ENCODE measurements at regions not wholly inside any gene's neighbourhood (a gene's known extent, or its start where the extent isn't known, plus 50 kb on each side); places are given as distances from the start of the nearest gene placed in this dataset.
"Not testable (repeated sequence)": the region's sequence is repeated elsewhere in the genome, so short reads cannot be mapped to it uniquely, and the experiment has no call there.

DNA sequence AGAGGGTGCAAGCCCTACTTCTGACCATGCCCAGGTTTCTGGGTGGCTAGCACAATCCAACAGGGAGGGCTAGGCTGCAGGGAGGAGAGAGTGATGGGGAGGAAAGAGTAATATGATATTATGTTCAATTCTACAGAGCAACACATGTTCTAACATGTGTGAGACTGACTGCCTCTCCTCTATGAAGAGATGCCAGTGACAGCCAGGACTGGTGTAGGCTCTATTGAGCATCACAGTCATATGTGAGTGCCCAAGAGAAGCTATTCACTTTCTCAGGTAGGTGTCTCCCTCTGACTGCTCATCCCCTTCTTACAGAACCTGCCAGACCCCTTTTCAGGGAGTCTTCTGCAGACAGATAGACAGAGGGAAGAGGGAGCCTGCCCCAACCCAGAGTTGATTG is 446.1 kb downstream of the SIPA1L2 start:
- no peak for DNase-seq

DNA sequence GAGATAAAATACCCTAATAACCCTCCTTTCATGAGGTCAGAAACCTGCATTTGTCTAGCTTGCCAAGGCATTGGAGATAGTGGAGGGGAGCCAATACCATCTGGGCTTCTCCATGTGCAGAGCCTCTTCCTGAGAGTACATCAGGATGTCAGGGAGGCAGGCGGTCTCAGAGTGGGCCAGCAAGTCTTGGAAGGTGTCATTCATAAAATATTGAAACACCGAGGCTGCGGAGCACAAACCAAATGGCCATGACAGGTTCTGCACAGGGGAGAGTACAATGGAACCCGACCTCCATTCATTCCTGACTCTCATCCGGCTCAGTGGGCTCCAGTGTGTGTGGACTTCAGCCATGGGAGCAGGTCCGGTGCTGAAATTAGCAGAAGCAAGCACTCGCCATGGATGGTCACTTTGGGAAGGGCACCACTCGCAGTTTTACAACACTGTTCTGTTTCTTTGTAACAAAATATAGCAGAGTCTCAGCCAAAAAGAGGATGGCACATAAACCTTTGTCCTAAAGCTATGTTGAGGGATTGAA is 446.6 kb downstream of the SIPA1L2 start:
- no peak for DNase-seq

DNA sequence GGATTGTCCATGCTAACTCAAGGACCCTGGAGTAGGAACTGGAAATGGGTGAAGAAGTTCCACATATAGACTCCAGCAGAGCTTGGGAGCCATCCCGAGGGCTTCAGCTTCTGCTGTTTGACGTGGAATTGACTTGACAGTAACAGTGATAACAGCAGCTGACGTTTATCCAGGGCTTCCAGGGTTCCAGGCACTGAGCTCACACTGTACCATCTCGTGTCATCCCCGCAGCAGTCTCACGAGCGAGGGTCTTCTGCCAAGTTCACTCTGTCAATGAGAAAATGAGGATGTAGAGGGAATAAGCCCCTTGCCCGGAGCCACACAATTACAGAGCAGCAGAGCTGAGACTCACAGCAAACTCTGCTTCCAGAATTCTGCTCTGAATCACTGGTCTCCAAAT is 447.7 kb downstream of the SIPA1L2 start:
- DNase-seq = no peak

DNA sequence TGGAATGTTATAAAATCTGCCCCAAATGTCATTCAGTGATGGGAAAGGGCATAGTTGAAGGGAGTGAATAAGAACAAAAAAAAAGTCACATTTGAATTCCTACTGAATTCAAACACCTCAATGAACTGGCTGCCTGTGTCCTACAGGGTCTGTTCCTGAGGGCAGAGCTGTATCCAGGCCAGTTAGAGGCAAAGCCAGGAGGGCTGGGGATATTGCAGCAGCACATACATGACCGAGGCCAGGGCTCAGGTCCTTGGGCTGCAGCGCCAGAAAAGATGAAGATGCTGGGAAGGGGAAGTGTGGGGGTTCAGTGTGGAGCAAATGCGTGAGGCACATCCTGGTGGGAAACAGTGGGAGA is 449.2 kb downstream of the SIPA1L2 start:
- no peak for DNase-seq

DNA sequence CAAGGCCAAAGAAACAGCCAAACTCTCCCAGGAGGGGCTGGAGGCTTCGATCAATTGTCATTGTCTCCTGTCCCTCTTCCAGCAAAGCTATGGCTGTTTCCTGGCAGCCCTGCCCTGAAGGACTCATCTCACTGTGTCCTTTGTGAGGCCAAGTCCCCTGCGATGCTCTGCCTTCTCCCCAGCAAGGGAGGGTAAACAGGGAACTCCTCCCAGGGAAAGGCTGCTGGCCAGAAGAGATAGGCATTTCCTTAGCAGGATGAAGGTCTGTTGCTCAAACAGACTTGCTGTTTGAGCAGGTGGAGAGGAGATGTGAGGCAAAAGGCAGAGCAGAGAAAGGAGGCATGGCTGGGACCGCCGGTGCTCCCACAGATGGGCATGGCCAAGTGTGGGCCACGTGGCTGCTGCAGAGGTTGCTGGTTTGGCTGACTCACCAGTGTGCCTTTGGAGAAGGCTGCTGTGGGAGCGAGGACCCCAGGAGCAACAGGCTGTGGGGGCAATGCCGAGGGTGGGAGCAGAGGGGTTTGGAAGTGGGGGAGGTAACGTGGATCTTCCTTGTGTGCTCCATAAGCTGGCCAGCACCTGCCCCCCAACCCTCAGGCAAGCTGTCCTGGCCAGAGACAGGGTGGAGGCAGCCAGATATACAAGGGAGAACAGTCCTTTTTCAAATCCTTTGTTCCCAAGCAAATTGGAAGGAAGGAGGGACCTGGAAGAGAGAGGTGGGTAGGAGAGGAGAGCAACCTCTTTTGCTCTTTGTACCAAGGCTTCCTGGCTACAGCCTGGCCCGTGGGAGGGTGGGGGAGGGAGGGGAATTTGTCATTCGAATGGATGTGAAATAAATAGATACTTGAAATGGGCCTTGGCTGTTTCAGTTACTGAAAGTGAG is 449.8 kb downstream of the SIPA1L2 start:
- DNase-seq = no peak

DNA sequence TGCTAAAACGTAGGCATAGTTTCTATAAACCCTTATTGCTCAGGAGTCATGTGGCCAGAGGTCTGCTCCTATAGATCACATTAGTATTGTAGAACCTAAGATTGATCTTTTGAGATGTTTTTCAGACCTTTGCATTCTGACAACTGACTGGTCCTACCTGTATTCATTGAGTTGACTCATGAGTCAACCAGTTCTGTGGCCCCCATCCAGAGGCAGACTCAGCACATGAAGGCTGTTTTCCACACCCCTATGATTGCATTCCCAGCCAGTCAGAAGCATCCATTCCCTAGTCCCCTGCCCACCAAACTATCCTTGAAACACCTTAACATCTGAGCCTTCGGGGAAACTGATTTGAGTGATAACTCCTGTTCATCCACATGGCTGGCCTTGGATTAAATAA is 451.7 kb downstream of the SIPA1L2 start:
- no peak for DNase-seq

DNA sequence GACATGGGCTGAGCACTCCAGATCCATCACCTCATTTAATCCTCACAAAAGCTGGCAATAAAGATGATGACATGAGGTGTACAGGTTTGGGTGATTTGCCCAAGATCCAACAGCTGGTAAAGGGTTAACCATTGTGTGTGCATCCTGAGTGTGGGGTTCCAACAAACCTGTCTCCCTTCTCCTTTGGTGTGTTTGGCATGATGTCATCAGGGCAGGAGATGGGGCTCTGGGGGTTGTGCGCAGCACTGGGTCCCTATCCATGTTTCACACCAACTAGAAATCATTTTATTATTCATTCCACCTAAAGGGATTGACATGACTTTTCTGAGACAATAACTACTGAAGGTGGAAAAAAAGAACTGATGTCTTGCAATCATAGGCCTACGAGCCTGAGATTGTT is 452.5 kb downstream of the SIPA1L2 start:
- DNase-seq = no peak

DNA sequence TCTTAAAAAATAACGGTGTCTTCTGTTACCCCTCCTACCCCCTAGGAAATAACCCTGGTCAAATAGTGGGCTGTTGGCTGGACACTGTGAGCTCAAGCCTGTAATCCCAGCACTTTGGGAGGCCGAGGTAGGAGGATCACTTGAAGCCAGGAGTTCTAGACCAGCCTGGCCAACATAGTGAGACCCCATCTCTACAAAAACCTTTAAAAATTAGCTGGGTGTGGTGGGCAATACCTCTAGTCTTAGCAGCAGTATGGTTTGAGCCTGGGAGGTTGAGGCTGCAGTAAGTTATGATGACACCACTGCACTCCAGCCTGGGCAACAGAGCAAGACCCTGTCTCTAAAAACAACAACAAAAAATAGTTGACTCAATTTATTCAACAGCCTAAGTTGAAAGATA is 453.7 kb downstream of the SIPA1L2 start:
- DNase-seq = no peak

DNA sequence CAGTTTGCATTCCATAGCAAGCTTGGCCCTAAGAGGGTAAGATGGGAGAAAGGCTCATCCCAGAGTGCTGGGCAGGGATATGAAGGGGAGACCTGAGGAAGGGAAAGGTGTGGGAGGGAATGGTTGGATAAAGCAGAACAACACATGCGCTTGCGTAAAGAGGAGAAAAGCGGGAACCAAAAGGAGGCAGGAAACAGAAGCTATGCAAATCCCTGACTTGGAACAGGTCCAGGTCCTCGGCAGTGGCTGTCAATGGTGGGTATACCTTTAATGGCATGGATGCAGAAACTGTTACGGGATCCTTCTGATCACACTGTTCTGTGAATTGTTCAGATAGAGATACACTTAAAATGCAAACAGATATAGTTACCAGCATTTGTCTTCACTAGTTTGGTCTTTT is 455.6 kb downstream of the SIPA1L2 start:
- DNase-seq = no peak

DNA sequence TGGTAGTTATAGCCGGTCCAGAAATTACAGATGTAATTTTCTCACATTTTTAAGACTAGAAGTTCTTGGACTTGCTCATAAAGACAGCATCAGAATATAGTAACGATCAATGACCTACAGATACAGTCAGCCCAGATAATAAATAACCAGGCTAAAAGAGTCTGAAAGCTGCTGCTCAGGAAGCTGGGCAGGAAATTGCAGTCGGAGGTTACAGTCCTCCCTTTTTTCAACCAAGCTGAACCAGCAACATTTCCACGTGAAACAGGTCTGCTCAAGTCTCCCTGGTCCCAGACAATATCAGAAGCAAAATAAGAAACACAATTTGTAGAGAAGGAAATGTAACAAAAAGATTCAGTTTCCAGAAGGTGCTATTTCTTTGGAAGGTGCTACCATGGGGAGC is 457.4 kb downstream of the SIPA1L2 start:
- no peak for DNase-seq

DNA sequence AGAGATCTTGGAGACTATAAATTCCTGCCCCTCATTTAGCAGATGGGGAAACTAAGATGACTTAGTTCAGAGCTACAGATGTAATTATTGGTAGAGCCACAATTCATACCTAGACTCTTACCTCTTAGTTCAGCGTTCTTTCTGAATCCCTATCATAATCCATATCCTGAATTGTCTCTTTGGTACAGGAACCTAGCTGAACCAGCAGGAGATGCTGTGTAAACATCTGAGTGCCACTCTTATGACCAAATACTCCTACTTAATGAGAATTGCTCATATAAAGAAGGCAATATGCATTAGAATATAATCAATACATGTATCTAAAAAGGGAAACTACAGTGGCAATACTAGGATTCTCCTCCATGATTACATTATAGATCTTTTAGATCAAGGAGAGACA is 459.0 kb downstream of the SIPA1L2 start:
- no peak for DNase-seq

DNA sequence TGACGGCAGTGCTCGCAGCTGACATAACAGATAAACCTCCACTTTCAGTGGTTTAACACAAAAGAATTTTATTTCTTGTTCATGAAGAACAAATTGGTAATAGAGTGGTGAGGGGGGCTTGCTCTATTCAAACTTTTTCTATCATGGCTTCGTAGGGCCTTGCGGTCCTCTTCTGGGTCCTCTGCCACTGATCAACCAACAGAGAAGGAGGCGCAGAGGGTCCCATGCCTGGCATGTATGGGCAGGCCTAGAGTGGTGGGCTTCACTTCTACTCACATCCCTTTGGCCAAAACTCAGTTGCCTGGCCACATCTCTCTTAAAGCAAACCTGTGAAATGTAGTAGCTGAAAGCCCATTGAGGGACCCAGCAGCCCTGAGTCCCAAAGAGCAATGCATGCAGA is 460.5 kb downstream of the SIPA1L2 start:
- no peak for DNase-seq

DNA sequence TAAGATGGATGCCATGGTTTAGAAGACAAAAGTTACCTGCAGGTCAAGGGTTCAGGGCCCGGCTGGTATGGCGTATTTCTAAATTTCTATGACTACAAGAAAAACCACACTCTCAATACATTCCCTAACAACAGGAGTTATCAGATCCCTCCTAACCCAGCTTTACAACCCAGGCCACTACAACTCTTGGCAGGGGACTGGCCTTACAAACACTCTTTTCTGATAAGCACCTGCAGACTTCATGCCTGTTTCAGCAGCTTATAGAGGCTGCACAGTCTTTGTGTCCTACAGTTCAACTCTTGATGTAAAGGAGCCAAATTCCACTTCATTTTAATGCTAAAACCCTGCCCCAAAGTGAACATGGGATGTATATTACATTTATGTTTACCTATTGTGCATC is 461.4 kb downstream of the SIPA1L2 start:
- DNase-seq = no peak

DNA sequence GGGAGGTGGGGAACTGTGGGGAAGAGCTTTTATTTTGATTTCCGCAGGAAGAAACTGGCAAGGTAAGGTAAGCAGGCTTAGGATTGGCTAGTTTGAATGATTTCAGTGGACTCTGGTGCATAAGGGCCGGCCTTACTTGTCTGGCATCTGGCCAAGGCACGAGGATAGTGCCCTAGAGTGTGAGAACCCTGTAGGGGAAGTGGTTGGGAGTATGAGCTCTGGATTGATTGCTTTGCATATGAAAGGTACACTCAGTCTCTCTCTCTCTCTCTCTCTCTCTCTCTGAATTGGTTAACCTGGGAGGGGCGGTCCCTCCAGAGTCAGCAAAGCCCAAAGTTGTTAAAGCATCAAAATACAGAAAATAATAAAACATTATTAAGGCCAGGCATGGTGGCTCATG is 463.0 kb downstream of the SIPA1L2 start:
- no peak for DNase-seq

DNA sequence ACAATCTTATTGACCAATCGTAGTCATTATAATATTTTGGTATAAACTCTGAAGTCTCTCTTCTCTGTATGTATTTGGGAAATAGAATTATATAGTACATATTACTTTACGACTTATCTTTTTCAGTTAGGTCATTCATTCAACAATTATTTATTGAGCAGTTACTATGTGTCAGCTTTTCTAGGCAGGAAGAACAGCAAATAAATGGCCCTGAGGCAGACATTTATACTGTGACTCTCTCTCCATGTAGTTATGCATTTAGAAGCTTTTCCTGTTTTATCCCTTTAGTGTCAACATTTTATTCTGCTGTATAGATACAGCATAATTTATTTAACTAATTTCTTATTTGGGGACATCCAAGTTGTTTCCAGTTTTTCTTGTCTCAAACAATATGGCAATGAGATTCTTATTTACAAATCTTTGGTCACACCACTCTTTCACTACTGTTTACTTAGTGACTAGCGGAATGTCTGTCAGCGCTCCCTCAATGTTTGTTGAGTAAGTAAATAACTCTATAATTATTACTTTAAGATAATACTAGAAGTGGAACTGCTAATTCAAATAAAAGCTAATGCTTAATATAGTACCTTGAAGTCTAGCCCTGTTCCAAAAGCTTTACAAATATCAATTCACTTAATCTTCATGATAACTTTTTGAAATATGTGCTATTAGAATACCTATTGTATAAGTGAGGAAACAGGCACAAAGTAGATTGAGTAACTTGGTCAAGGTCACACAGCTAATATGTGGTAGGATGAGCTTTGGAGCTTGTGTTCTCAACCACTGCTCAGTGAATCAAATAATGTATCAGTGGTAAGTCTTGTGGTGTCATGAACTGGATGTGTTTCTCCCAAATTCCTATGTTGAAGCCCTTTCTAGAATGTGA is 465.6 kb downstream of the SIPA1L2 start:
- DNase-seq = no peak

DNA sequence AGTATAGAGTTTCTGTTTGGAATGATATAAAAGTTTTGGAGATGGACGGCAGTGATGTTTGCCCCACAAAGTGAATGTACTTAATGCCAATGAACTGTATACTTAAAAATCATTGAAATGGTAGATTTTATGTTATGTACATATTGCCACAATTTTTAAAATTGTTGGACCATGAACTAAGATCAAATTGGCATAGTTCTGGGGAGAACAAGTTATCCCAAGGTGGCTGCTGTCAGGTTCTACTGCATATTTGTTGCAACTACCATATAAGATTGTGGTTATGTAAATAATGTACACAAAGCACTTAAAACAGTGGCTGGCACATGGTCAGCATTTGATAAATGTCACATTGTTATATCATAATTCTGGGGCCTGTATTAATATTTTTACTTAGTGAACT is 466.4 kb downstream of the SIPA1L2 start:
- no peak for DNase-seq

DNA sequence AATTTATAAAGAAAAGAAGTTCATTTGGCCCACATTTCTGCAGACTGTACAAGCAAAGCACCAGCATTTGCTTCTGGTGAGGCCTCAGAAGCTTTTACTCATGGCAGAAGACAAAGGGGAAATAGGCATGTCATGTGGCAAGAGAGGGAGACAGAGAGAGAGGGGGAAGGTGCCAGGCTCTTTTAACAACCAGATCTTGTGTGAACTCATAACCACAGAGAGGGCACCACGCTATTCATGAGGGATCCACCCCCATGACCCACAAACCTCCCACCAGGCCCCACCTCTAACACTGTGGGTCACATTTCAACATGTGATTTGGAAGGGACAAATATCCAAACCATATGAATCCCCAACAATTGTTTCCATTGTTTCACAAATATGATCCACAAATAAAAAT is 467.9 kb downstream of the SIPA1L2 start:
- no peak for DNase-seq

DNA sequence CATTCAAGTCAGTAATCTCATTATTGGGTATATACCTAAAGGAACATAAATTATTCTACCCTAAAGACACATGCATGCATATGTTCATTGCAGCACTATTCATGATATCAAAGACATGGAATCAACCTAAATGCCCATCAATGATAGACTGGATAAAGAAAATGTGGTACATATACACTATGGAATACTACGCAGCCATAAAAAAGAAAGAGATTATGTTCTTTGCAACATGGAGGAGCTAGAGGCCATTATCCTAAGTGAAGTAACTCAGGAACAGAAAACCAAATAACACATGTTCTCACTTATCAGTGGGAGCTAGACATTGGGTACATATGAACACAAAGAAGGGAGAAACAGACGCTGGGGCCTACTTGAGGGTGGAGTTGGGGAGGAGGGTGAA is 471.4 kb downstream of the SIPA1L2 start:
- DNase-seq = not testable (repeated sequence)

DNA sequence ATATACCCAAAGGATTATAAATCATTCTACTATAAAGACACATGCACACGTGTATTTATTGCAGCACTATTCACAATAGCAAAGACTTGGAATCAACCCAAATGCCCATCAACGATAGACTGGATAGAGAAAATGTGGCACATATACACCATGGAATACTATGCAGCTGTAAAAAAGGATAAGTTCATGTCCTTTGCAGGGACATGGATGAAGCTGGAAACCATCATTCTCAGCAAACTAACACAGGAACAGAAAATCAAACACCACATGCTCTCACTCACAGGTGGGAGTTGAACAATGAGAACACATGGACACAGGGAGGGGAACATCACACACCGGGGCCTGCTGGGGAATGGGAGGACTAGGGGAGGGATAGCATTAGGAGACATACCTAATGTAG is 473.9 kb downstream of the SIPA1L2 start:
- not testable (repeated sequence) for DNase-seq

DNA sequence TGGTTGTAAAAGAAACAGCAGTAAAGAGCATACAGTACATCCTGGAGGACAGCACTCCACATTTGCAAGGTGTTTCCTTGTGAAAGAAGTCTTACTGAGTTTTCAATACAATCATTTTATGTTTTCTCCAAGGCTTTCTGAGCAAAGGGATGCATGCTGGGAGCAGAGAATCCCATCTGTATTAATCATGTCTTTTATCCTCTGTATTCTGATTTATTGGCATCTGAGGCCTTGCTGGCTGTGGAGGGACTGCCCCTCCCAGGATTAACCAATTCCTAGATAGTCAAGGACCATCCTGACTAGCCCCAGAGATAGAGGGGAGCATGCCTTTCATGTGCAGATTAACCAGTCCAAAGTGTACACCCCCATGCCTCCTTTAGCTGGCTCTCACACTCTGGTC is 476.3 kb downstream of the SIPA1L2 start:
- no peak for DNase-seq

DNA sequence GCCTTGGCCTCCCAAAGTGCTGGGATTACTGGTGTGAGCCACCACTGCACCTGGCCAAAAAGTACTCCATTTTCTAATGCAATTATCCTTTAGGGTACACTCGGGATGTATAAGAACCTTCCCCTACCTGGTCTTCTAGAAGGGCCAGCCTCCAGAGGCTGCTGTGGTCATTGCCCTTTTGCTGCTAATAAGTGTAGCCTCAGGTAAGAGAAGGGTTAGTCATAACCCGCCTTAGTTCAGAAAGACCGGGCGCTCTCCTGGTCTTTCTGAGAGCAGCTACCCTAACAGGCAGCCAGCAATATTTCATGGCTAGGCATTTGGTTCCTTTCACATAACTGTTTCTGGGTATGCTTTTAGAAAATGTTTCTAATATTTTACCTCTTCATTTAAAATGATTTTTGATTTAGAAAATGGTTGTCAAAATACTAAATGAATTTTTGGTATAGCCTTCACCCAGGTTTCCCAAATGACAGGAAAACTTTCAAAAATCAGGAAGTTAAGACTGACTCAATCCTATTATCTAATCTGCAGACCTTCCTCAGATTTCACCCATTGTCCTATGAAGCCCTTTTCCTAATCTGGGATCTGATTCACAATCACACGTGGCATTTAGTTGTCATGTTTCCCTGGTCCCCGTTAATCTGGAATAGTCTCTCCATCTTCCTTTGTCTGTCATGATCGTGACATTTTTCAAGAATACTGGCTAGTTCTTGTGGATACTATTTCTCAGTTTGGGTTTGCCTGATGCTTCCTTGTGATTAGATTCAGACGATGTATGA is 479.0 kb downstream of the SIPA1L2 start:
- no peak for DNase-seq

DNA sequence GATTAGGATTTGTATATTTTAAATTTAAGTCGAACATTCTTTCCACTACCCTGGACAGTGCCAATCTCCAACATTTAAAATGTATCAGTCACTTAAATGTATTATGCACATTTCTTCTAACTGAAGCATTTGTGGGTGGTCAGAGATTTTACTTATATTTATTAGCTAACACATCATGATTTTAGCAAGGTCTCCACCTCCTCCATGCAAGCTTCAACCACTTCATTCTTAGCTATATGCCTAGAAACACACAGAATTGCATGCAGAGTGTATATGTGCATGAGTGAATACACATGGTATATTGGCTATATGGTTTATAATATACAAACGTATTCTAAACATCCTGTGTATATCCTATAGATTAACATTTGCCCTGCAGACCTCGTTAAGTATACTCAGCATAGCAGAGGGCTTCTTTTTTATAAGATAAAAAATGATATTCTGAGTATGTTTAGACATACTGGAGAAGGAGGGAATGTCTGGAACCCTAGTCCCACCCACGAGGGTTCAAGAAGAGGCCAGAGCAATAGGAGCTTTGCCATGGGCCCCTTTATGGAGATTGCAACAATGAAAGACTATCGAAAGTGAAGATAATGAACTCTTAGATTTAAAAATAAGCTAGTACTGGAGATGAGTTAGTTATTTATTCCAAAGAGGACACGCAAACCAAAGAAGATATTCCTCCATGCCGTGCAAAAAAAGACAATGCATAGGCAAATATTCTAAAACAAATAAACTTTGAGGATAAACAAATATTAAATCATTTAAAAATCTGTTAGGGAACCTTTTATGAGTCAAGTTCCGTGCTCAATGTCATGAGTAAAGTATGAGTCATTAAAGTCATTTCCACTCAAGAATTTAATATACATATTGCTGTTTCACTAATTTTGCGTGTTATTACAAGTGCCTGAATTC is 480.4 kb downstream of the SIPA1L2 start:
- no peak for DNase-seq

All from hippocampal formation (tissue), 2 donors.